C4-2B (cell line): ENCODE measurements at regions not wholly inside any gene's neighbourhood (a gene's known extent, or its start where the extent isn't known, plus 50 kb on each side); places are given as distances from the start of the nearest gene placed in this dataset.

ENCODE experiments used
- ZFX ChIP-seq: fragments of 450-650 bp; IDR thresholded peaks from 2 replicates; pipeline ENCODE4 v1.6.1; 2017
- TF ChIP-seq, protein P1 (sequence below): fragments of 450-650 bp; conservative IDR thresholded peaks from 2 replicates; pipeline ENCODE4 v1.5.1; 2017; ENCODE audit warnings: mild to moderate bottlenecking

DNA sequence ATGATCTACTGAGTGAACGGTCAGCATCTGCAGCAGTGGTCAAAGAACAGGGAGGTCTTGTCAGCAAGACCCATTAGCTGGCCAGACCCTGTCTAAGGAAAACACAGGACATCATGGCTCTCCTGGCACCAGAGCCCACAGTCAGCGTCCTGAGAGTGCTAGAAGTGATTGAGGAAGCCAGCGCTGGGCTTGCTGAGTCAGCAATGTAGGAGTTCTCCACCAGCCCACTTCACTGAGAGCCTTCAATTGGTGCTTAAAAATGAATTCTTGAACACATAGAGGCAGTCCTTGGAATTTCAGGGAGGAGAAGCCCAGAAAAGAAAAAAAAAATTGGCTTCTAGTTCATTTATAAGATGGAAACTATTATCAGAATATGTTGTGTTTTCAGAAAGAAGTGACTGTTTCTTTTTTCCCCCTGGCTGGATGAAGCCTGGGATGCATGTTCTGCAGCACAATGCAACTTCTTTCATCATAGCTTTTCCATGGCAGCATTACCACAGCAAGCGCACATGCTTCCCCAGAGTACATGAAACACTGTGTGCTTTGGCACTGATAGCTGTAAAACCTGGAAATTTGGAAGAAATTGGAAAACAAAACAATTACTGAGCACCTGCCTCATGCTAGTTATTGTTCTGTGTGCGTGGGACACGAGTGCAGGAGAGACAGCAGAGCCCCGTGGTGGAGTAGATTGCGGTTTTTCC, 899.9 kb downstream of the C6orf118 start:
- TF ChIP-seq, protein P1, sequence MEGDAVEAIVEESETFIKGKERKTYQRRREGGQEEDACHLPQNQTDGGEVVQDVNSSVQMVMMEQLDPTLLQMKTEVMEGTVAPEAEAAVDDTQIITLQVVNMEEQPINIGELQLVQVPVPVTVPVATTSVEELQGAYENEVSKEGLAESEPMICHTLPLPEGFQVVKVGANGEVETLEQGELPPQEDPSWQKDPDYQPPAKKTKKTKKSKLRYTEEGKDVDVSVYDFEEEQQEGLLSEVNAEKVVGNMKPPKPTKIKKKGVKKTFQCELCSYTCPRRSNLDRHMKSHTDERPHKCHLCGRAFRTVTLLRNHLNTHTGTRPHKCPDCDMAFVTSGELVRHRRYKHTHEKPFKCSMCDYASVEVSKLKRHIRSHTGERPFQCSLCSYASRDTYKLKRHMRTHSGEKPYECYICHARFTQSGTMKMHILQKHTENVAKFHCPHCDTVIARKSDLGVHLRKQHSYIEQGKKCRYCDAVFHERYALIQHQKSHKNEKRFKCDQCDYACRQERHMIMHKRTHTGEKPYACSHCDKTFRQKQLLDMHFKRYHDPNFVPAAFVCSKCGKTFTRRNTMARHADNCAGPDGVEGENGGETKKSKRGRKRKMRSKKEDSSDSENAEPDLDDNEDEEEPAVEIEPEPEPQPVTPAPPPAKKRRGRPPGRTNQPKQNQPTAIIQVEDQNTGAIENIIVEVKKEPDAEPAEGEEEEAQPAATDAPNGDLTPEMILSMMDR, result no peak
- no peak for TF ChIP-seq ZFX
